ENCODE measurements at regions not wholly inside any gene's neighbourhood (a gene's known extent, or its start where the extent isn't known, plus 50 kb on each side); places are given as distances from the start of the nearest gene placed in this dataset.

GRCh38 chr5:39570403-39571027 is 145.7 kb upstream of the DAB2 start:
- peak; percentile 89 for TF ChIP-seq CTCF (conservative IDR thresholded peaks at IDR 0.05; ENCODE audit: low read depth, low read length)
- no peak for TF ChIP-seq EZH2 (IDR thresholded peaks at IDR 0.05; ENCODE audit: low read length, unreplicated experiment)
- TF ChIP-seq EZH2phosphoT487 (IDR thresholded peaks at IDR 0.05; ENCODE audit: borderline replicate concordance, low read length) = no peak
